ENCODE measurements at regions not wholly inside any gene's neighbourhood (a gene's known extent, or its start where the extent isn't known, plus 50 kb on each side); places are given as distances from the start of the nearest gene placed in this dataset.

DNA sequence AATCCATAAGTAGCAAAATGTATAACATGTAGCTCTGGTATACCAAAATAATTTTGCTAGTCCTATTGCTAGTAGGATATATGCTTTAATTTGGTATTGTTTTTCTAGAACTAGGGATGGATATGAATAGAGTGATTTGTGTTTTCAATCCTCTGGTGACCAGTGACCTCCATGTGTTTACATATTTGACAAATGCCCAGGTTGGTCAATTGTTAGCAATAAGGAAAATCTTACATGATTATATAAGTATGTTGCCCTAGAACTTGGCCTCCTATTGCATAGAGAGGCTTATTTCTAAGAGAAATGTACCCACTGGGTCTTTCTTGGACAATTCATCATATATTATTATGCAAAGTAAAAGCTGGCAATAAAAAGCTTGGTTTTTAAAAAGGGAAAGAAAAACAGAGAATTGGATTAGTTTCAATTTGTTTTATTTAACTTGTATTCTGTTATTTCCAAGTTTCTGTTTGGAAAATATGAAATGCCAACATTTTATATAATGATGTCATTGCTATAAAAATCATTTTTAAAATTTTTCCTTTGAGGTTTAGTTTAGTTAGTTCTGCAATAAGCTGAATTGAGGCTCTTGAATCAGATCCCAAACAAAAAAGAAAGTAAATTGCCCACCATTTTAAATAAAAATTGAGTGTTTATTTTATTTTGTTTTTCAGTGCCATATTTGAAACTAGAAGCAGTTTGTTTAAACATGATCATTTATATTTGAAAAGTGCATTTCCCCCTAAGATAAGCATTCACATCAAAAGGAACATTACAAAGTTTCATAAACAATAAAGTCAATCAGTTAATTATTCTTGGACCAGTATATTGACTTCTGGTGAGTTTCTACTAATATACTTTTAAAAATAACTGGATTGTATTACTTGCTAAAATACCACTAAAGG, 210.9 kb downstream of the ZC3H11B start:
- TF ChIP-seq JUNB (IDR thresholded peaks at IDR 0.05) (no peak), NR3C1 (IDR thresholded peaks at IDR 0.05) (no peak)
- TF ChIP-seq, protein P1, sequence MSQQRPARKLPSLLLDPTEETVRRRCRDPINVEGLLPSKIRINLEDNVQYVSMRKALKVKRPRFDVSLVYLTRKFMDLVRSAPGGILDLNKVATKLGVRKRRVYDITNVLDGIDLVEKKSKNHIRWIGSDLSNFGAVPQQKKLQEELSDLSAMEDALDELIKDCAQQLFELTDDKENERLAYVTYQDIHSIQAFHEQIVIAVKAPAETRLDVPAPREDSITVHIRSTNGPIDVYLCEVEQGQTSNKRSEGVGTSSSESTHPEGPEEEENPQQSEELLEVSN (IDR thresholded peaks at IDR 0.05; ENCODE audit: borderline replicate concordance, low read depth), result no peak

Measured in A549 (cell line).